ENCODE measurements at regions not wholly inside any gene's neighbourhood (a gene's known extent, or its start where the extent isn't known, plus 50 kb on each side); places are given as distances from the start of the nearest gene placed in this dataset.

- no peaks in the 10 kb centered on the region for H3K36me3 ChIP-seq (ENCODE audit: insufficient read depth in 1 of 2, low read depth in 1 of 2)
- WGBS, 3 donors: 81 to 85% (median 81%) methylated on average over 6 of the region's 6 CpGs
- H3K27me3 ChIP-seq (ENCODE audit: insufficient read depth in 3 of 3, low read length in 2 of 3): peaks cover 0 to 3% (median 0%) of the 10 kb centered on the region in 3 donors
- ATAC-seq: no peak
- TF ChIP-seq CTCF (IDR thresholded peaks at IDR 0.05): no peak
- no peak for DNase-seq
- no peak overlapping the region for H3K4me3 ChIP-seq
- intact Hi-C loops (cut with DNase I): no loop called here
- no peak overlapping the region for H3K27ac ChIP-seq
- no peaks in the 10 kb centered on the region for H3K4me1 ChIP-seq
- peaks cover 5% of the 10 kb centered on the region for H3K9me3 ChIP-seq
Observed at GRCh38 chr10:2222631-2223030, 485.3 kb upstream of the ADARB2 start.

GRCh38 chr10:2214805-2215204 is 477.5 kb upstream of the ADARB2 start:
- ATAC-seq (no peak), DNase-seq (no peak)
- no peaks in the 10 kb centered on the region for H3K36me3 ChIP-seq (ENCODE audit: insufficient read depth in 1 of 2, low read depth in 1 of 2)
- TF ChIP-seq CTCF (IDR thresholded peaks at IDR 0.05): no peak
- no peak overlapping the region for H3K4me3 ChIP-seq
- H3K27me3 ChIP-seq (ENCODE audit: insufficient read depth in 3 of 3, low read length in 2 of 3): peaks cover 0 to 3% (median 0%) of the 10 kb centered on the region in 3 donors
- H3K9me3 ChIP-seq: no peaks in the 10 kb centered on the region
- intact Hi-C loops (cut with DNase I): no loop called here
- H3K27ac ChIP-seq: no peak overlapping the region
- 36 to 40% (median 36%) methylated on average over 10 of the region's 10 CpGs for WGBS, 3 donors
- no peaks in the 10 kb centered on the region for H3K4me1 ChIP-seq

- DNase-seq: no peak
- peaks cover 0 to 3% (median 0%) of the 10 kb centered on the region in 3 donors for H3K27me3 ChIP-seq (ENCODE audit: insufficient read depth in 3 of 3, low read length in 2 of 3)
- no peak for TF ChIP-seq CTCF (IDR thresholded peaks at IDR 0.05)
- ATAC-seq: no peak
- 83 to 86% (median 84%) methylated on average over 12 of the region's 12 CpGs for WGBS, 3 donors
- H3K4me3 ChIP-seq: no peak overlapping the region
- intact Hi-C loops (cut with DNase I): no loop called here
- H3K4me1 ChIP-seq: no peaks in the 10 kb centered on the region
- H3K36me3 ChIP-seq (ENCODE audit: insufficient read depth in 1 of 2, low read depth in 1 of 2): no peaks in the 10 kb centered on the region
- H3K27ac ChIP-seq: no peak overlapping the region
- no peaks in the 10 kb centered on the region for H3K9me3 ChIP-seq
Observed at GRCh38 chr10:2214092-2214491, 476.8 kb upstream of the ADARB2 start.

- 58 to 72% (median 66%) methylated on average over 11 of the region's 11 CpGs for WGBS, 3 donors
- intact Hi-C loops (cut with DNase I): no loop called here
- no peaks in the 10 kb centered on the region for H3K4me1 ChIP-seq
- TF ChIP-seq CTCF (IDR thresholded peaks at IDR 0.05): no peak
- no peak overlapping the region for H3K27ac ChIP-seq
- H3K27me3 ChIP-seq (ENCODE audit: insufficient read depth in 3 of 3, low read length in 2 of 3): peaks cover 0 to 3% (median 0%) of the 10 kb centered on the region in 3 donors
- H3K4me3 ChIP-seq: no peak overlapping the region
- DNase-seq: no peak
- H3K9me3 ChIP-seq: no peaks in the 10 kb centered on the region
- no peak for ATAC-seq
- no peaks in the 10 kb centered on the region for H3K36me3 ChIP-seq (ENCODE audit: insufficient read depth in 1 of 2, low read depth in 1 of 2)
Observed at GRCh38 chr10:2212244-2212834, 475.0 kb upstream of the ADARB2 start.

GRCh38 chr10:2210088-2210487 is 472.8 kb upstream of the ADARB2 start:
- Histone ChIP-seq H3K4me3 (no peak overlapping the region), H3K27ac (no peak overlapping the region), H3K4me1 (no peaks in the 10 kb centered on the region), H3K27me3 (ENCODE audit: insufficient read depth in 3 of 3, low read length in 2 of 3) (peaks cover 0 to 3% (median 0%) of the 10 kb centered on the region in 3 donors), H3K9me3 (no peaks in the 10 kb centered on the region), H3K36me3 (ENCODE audit: insufficient read depth in 1 of 2, low read depth in 1 of 2) (no peaks in the 10 kb centered on the region)
- DNase-seq: no peak
- TF ChIP-seq CTCF (IDR thresholded peaks at IDR 0.05): no peak
- no peak for ATAC-seq
- intact Hi-C loops (cut with DNase I): no loop called here
- WGBS, 3 donors: 32 to 33% (median 32%) methylated on average over 7 of the region's 7 CpGs
